ENCODE measurements at regions not wholly inside any gene's neighbourhood (a gene's known extent, or its start where the extent isn't known, plus 50 kb on each side); places are given as distances from the start of the nearest gene placed in this dataset.

DNA sequence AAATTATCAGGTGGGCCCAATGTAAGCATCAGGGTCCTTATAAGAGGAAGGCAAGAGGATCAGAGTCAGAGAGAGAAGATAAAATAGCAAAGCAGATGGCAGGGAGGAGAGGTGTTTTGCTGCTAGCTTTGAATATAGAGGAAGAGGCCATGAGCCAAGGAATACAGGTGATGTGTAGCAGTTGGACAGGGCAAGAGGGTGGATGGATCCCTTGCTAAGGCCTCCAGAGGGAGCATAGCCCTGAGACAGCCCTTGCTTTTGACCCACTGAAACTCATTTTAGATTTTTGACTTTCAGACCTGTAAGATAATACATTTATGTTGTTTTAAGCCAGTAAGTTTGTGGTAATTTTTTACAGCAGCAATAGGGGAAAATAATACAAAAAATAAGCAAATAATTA is 116.6 kb upstream of the PARD3B start:
- DNase-seq (ENCODE audit: low spot score), result no peak

DNA sequence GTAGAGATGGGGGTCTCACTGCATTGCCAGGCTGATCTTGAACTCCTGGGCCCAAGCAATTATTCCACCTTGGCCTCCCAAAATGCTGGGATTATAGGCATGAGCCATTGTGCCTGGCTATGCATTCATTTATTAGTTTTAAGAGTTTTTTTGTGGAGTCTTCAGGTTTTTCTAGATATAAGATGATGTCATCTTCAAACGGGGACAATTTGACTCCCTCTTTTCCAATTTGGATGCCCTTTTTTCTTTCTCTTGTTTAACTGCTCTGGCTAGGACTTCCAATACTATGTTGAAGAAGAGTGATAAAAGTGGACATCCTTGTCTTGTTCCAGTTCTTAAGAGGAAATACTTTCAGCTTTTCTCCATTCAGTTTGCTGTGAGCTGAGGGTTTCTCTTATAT is 113.7 kb upstream of the PARD3B start:
- no peak for DNase-seq (ENCODE audit: low spot score)

- no peak for DNase-seq (ENCODE audit: low spot score)
Measured at GRCh38 chr2:204432196-204432595, 113.1 kb upstream of the PARD3B start.

DNA sequence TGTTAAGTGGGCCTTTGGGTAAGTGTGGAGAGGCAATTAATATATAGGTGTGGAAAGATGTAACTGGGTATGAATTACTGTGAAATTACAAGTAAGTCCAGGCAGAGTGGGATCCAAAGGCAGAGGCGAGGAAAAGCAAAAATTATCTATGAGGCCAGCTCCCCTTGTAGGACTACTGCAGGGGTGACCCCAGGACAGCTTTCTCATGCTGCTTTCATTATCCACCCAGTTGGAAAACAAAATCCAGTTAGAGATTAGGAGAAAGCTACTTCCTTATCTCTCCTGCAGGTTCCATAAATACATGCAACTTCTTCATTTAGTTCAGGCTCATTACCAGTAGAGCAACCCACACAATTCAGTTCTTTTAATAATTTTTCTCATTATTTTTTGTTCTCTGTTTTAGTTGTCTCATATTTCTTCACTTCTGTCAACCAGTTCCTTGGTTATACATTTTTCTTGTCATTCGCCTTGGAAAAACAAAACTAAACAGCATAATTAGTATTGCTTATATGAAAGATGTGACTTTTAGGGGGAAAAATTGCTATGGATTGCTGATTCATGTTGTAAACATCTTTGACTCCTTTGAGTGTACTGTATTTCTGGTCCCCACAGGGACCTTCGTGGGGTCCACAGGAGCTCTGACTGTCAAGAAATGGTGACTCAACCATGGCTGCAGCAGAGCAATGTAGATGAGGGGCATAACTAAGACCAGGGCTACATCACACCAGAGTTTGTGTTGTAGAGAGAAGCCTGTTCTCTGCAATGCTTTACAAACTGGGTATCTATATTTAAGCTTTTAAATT is 110.4 kb upstream of the PARD3B start:
- no peak for DNase-seq (ENCODE audit: low spot score)

- no peak for DNase-seq (ENCODE audit: low spot score)
Measured at GRCh38 chr2:204436230-204436629, 109.0 kb upstream of the PARD3B start.

DNA sequence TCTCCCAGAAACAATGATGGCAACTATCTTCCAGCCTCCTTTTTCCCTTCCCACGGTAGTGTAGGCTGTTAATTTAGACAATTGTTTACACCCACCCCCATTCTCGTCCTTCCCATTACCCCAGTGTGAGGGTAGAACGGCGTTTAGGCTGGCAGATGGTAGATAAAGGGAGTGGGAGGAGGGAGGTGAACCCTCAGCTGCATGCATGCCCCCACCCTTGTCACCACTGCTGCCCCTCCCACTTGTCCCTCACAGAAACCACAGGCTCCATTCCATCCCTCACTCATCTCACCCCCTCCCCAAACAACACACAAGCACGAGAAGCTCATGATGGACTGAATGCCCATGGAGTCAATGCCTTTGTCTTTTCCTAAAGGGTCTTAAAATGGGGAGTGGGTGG is 107.9 kb upstream of the PARD3B start:
- no peak for DNase-seq (ENCODE audit: low spot score)

GRCh38 chr2:204437815-204438756 is 107.2 kb upstream of the PARD3B start:
- no peak for DNase-seq (ENCODE audit: low spot score)

- DNase-seq (ENCODE audit: low spot score), result no peak
Measured at GRCh38 chr2:204441316-204441715, 104.0 kb upstream of the PARD3B start.

- no peak for DNase-seq (ENCODE audit: low spot score)
Measured at GRCh38 chr2:204445149-204445548, 100.1 kb upstream of the PARD3B start.

DNA sequence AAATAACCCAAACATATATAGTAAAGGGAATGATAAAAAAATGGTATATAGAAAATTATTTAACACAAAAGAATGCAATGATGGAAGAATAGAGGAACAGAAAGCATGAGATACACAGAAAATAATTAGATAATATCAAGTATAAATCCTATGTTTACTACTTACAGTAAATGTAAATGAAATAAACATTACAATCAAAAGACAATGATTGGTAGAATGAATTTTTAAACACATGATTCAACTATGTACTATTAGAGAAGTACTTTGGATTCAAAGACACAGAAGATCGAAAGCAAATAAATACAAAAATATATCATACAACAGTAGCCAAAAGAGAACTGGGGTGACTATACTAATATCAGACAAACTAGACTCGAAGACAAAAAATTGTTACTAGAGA is 97.6 kb upstream of the PARD3B start:
- no peak for DNase-seq (ENCODE audit: low spot score)

GRCh38 chr2:204449977-204450376 is 95.3 kb upstream of the PARD3B start:
- no peak for DNase-seq (ENCODE audit: low spot score)

DNA sequence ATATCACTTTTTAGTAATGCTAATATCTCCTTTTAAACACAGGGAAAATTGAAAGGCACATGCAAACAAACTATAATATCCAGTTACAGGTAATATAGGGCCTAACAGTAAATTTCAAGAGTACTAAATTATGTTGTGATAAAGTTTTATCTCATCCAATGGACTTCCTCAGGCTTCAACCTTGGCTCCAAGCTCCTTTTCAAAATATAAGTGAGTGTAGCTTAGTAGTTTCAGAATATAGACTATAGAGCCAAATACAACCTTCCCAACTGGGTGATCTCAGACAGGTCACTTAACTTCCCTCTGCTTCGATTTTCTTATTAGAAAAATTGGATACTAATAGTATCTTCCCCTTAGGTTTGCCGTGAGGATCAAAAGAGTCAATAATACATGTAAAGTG is 93.5 kb upstream of the PARD3B start:
- DNase-seq (ENCODE audit: low spot score), result no peak

DNA sequence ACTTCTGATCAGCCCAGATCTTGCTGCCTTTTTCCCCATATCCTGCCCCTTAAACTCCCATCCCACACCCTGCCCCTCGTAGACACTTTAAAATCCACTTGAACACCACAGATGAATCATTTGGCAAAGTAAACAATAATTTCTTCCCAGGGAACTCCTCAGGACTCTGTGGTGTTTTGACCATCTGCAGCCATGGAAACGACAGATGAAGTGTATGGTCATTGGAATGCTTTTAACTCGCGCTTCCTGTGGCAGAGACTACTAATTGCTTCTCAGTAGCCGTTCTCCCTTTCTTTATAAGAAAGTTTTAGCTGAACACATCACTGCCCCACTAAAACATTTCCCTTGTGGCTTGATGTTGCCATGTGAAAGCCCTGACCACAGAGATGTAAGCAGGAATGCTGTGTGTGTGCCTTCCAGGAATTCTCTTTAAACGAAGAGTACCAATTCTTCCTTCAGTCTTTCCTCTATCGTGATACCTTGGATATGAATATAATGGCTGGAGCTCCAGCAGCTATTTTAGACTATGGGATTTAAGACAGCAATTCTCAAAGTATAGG is 92.7 kb upstream of the PARD3B start:
- no peak for DNase-seq (ENCODE audit: low spot score)

DNA sequence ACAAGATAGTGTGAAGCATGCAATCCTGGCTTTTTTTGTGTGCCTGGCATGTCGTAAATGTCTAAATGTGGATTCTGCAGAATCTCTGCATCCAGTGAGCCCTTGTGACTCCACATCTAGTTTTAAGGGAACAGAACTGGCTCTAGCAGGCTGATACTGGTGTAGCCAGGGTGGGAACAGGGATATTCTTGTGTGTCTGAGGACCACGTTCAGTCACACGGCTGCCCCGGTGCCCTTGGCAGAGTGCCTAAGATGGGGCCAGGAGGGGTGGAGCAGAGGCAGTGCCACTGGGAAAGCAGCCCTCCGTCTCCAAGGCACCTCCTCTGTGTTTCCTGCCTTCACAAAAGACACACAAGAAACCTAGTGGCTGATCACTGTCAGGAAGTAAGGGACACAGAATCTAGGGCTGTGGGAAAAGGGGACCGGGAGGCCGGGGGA is 91.5 kb upstream of the PARD3B start:
- no peak for DNase-seq (ENCODE audit: low spot score)

DNA sequence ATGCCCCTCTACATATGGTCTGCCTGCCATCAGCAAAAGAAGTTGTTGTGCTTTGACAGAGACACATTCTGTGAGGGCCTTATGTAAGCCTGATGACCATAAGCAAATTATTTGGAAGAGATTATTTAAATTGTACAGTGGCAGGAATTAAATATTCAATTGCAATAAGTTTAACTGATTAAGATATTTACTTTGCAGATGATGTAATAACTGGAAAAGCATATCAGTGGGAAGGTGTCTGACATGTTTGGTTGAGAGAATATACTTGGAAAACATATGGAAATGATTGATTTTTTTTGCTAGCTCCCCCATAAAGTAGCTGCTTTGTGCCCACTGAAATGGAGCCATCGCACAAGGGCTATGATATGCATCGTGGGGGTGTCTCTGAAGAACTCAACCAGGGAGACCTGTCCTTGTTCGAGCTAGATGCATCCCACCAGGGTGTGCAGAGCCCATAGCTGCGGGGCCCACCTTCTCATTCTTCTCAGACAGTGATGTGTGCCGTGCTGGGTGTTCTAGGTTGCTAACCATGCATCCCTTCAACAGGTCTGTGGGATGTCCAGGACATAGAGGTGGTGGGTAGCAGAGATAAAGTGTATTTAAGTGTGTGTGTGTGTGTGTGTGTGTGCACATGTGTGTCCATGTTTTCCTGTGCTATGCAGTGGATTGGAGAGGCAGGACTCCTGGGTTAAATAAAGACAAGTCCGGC is 90.4 kb upstream of the PARD3B start:
- DNase-seq (ENCODE audit: low spot score), result no peak

DNA sequence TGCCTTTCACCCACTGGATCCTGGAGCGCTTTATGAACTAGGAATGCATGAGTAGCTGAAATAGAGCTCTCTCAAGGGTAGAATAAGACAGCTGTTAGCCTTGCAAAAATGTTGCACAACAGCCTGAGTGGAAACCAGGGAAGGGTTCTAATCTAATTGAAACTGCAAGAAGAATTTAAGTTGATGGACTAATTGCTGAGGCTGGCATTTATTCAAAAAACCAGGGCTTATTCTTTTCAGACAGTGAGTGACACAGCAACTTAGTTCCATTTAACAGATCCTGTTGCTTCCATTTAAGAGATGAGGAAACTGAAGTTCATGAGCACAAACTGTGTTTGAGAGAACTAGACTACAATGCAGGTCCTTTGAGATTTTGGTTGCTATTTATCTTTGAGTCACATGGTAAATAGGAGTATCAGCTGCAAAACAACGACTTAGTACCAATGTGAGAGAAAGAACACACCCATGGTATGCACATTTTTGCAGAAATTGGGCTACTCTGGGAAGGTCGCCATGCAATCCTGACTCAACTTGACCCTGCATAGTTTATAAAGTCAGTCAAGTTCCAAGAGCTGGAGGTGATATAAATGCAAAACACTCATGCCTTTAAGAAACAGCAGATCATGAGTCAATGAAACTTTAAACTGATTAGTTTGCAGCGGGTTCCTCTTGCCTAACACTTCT is 76.4 kb upstream of the PARD3B start:
- DNase-seq (ENCODE audit: low spot score), result no peak

GRCh38 chr2:204470178-204470620 is 75.1 kb upstream of the PARD3B start:
- no peak for DNase-seq (ENCODE audit: low spot score)

GRCh38 chr2:204470621-204471196 is 74.6 kb upstream of the PARD3B start:
- DNase-seq (ENCODE audit: low spot score), result no peak

GRCh38 chr2:204472375-204472774 is 72.9 kb upstream of the PARD3B start:
- DNase-seq (ENCODE audit: low spot score), result no peak

GRCh38 chr2:204473224-204473623 is 72.1 kb upstream of the PARD3B start:
- DNase-seq (ENCODE audit: low spot score), result no peak

DNA sequence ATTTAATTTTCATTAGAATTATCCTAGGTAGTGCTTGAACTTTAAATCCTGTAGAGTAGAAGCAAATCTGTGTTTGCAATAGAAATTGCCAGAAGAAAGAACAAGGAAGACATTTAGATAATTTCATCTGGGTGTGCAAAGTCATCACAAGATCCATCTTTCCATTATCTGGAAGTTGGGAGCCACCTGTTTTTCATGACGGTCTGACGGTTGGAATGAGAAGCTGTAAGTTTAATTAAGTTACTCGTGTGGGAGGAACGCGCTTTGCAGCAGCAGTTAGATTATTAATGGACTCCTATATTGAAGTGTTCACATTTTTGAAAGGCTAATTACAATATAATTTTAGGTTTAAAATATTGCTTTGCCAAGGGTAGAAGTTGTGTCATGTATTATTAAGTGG is 69.9 kb upstream of the PARD3B start:
- DNase-seq (ENCODE audit: low spot score), result no peak

All from activated CD4-positive, alpha-beta T cell treated with anti-CD3 and anti-CD28 coated beads, Interleukin-2, Interleukin-4, amounts not matched to agents 100 ng/mL and 50 ng/mL, durations not matched to agents 16 hours and 8 hours (primary cell).